ENCODE measurements at regions not wholly inside any gene's neighbourhood (a gene's known extent, or its start where the extent isn't known, plus 50 kb on each side); places are given as distances from the start of the nearest gene placed in this dataset.
"Not testable (repeated sequence)": the region's sequence is repeated elsewhere in the genome, so short reads cannot be mapped to it uniquely, and the experiment has no call there.

DNA sequence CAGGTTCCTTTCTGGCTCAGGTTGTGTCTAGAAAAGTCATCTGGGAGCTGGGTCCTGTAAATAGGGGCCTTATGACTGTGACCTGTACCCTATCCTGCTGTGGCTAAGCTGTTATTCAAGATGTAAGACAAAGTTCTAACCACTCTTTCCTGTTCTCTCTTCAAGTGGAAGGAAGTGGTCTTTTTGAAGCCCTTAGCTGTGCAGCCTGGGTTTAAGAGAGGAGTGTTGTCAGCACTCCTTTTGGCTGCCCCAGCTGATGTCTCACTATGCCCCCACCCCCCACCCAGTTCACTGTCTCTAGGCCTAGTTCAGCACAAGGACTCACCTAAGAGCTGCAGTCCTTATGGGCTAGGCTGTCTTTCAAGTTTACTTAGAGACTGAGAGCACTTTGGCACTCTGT, 1069.5 kb downstream of the FAM133A start:
- in situ Hi-C loops (cut with HindIII; ENCODE audit: low pct_ligation_motif_present, low pct_unique_long_range_greater_than_20kb, low sequenced_read_pairs), result no loop called here
- DNase-seq, result no peak

DNA sequence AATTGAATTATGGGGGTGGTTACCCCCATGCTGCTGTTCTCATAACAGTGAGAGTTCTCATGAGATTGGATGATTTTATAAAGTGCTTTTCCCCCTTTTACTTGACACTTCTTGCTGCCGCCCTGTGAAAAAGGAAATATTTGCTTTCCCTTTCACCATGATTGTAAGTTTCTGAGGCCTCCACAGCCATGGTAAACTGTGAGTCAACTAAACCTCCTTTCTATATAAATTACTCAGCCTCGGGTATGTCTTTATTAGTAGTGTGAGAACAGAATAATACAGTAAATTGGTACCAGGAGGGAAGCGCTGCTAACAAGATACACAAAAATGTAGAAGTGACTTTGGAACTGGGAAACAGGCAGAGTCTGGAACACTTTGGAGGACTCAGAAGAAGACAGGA, 1070.8 kb downstream of the FAM133A start:
- in situ Hi-C loops (cut with HindIII; ENCODE audit: low pct_ligation_motif_present, low pct_unique_long_range_greater_than_20kb, low sequenced_read_pairs), result no loop called here
- no peak for DNase-seq

DNA sequence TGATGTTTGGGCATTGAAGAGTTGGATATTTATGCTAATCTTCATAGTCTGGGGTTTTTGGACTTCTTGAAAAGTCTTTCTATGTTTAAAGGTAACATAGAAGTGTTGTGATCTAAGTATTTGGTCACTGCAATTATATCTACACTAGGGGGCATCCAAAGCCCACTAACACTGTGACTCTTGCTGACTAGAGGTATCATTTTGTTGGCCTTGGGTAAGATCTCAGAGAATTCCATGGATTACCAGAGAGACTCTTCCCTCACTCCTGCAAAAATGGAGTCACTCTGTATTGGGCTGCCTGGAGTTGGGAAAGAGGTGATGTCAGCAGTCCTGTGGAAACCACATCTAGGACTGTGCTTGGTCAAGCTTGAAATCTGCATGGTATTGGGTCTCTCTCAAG, 1077.6 kb downstream of the FAM133A start:
- no peak for DNase-seq
- in situ Hi-C loops (cut with HindIII; ENCODE audit: low pct_ligation_motif_present, low pct_unique_long_range_greater_than_20kb, low sequenced_read_pairs), result no loop called here

DNA sequence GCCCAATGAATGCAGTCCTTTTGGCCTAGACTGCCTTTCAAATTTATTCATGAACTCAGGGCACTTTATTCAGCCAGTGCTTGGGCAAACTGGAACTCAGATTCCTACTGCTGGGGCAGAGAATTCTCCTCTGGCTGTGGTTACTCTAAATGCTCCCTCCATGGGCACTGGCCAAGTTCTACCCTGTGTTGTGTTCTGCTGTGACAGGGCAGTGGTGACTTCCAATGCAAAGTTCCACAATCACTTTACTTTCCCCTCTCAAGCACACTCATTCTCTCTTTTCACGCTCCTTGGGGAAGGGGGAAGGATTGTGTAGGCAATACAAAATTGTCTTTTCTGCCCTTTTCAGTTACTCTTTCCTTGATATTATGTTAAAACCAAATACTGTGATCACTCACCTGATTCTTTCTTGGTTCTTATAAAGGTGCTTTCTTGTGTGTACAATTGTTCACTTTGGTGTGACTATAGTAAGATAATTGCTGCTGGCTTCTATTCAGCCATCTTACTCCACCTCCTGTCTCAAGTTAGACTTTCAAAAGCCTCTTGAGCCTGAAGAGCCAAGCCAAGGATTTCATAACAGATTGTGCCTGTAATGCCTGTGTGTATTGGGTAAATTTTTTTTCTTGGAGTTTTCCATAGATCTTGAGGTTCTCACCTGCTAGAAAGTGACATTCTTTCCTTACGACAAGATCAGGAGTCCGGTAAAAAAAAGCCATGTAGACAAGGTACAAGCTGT, 1078.6 kb downstream of the FAM133A start:
- in situ Hi-C loops (cut with HindIII; ENCODE audit: low pct_ligation_motif_present, low pct_unique_long_range_greater_than_20kb, low sequenced_read_pairs), result no loop called here

DNA sequence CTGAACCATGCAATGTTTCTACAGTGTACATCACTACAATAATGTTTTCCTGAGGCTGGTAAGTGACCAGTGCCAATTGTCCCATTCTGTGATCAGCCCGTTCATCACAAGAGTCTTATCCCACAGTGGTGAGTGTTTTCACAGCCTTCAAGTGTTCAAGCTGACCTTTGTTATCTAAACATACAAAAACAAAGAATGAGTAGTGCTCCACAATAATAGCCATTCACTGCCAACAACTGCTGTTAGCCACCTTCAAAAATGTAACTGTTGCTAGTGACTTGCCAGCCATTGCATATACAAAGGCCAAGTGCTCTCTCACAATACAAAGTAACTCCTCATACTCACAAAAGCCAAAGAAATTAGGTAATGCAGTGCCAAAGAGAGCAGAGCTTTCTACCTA, 1084.1 kb downstream of the FAM133A start:
- in situ Hi-C loops (cut with HindIII; ENCODE audit: low pct_ligation_motif_present, low pct_unique_long_range_greater_than_20kb, low sequenced_read_pairs), result no loop called here
- DNase-seq, result no peak

More for the DNA sequence above, 1078.6 kb downstream of the FAM133A start:
- DNase-seq, result no peak

DNA sequence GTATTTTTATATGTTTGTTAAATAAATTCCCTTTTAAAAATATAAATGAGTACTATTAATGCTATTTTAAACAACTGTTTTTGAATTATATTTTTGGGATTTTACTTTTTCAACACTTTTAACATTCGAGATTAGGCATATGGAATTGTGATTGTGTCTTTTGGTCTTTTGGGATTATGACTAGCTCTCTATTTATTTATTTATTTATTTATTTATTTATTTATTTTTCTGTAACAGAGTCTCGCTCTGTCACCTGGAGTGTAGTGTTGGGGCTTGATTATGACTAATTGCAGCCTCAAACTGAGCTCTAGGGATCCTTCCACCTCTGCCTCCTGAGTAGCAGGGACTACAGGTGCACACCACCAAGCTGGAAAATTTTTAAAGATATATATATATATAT, 1101.6 kb downstream of the FAM133A start:
- DNase-seq, result no peak
- in situ Hi-C loops (cut with HindIII; ENCODE audit: low pct_ligation_motif_present, low pct_unique_long_range_greater_than_20kb, low sequenced_read_pairs), result no loop called here

DNA sequence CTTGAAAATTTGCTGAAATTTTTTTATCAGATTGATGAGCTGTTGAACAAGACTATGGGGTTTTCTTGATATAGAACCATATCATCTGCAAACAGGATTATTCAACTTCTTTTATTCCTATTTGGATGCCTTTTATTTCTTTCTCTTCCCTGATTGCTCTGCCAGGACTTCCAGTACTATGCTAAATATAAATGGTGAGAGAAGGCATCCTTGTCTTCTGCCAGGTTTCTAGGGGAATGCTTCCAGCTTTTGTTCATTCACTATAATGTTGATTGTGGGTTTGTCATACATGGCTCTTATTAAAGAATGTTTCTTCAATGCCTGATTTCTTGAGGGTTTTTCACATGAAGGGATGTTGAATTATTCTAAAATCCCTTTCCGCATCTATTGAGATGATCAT, 1139.5 kb downstream of the FAM133A start:
- no peak for DNase-seq
- in situ Hi-C loops (cut with HindIII; ENCODE audit: low pct_ligation_motif_present, low pct_unique_long_range_greater_than_20kb, low sequenced_read_pairs), result no loop called here

DNA sequence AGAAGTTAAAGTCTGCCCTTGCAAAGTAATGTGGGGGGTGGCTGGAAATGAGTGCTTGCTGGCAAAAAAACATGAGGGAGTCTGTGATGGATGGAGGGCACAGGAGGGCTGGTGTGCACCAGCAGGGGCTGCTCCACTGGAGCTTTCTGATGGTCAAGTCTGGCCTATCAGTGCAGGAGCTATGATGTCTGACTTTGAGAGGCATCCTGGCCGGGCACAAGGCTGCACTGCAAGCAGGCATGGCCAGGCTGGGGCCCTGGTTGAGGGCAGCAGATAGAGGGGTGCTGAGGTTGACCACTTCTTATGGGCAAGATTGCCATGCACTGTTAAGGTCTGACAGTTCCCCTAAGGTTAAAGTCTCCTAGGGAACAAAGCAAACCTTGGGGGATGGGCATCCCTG, 1140.2 kb downstream of the FAM133A start:
- DNase-seq, result no peak
- in situ Hi-C loops (cut with HindIII; ENCODE audit: low pct_ligation_motif_present, low pct_unique_long_range_greater_than_20kb, low sequenced_read_pairs), result no loop called here

DNA sequence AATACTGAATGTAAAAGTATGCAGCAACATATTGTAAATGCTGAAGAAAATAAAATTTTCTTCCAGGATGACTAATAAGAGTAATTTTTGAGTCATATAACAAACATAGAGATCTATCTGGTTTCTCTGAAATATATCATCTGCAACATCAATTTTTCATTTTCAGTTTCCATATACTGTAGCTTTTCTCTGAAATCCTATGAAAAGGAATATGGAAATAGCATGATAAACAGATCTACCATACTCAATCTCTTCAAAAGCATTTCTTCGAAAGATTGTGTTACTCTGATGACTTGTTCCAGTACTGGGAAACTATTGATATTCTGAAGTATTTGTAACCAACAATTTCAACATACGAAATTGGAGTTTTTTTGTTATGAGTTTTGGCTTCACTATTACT, 1156.7 kb downstream of the FAM133A start:
- DNase-seq, result no peak
- in situ Hi-C loops (cut with HindIII; ENCODE audit: low pct_ligation_motif_present, low pct_unique_long_range_greater_than_20kb, low sequenced_read_pairs), result no loop called here

DNA sequence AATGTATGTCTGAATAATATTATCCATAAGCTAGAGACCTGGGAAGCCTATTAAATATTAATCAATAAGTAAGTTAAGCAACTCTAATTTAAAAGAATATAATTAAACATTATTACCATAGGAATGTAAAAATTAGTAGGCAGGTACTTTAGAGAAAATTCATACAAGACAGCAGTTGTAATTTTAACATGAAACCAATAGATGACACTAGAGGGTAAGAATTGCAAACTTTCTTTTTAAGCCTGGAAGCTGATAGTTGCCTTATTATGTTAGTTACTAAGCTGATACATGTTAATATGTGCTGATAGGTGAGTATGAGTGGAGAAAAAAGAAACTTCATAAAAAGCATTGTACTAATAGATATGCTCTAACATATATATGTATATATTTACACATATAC, 1157.4 kb downstream of the FAM133A start:
- DNase-seq, result peak; percentile 7

DNA sequence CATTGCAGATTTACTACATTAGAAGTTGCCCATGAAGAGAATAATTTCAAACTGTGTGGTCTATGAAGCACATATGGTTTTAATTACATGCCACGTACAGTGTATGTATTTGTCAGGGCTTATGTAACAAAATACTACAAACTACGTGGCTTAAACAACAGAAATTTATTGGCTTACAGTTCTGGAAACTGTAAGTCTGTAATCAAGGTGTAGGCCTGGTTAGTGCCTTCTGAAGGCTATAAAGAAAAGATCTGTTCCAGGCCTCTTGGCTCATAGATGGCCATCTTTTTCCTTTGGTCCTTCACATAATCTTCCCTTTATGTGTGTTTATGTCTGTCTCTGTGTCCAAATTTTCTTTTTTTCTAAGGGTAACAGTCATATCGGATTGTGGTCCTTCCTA, 1160.2 kb downstream of the FAM133A start:
- in situ Hi-C loops (cut with HindIII; ENCODE audit: low pct_ligation_motif_present, low pct_unique_long_range_greater_than_20kb, low sequenced_read_pairs), result no loop called here
- DNase-seq, result no peak

More for the DNA sequence above, 1157.4 kb downstream of the FAM133A start:
- in situ Hi-C loops (cut with HindIII; ENCODE audit: low pct_ligation_motif_present, low pct_unique_long_range_greater_than_20kb, low sequenced_read_pairs), result no loop called here

DNA sequence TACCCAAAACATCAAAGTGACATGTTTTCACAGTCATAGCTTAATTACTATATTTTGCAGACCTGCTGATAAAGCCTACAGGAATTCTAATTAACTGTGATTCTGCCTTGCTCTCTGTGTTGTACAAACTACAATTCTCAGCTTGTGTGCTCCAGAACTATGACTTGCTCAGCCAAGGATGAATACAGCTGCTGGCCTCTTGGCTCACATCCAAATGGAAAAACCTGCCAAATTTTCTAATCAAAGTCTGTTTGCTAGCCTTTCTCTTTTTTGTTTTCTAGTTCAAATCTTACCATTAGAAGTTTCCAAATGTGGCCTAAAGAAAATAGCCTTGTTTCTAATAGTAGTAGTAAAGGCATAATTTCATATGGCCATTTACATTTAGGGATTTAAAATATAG, 1176.8 kb downstream of the FAM133A start:
- in situ Hi-C loops (cut with HindIII; ENCODE audit: low pct_ligation_motif_present, low pct_unique_long_range_greater_than_20kb, low sequenced_read_pairs), result no loop called here
- DNase-seq, result no peak

DNA sequence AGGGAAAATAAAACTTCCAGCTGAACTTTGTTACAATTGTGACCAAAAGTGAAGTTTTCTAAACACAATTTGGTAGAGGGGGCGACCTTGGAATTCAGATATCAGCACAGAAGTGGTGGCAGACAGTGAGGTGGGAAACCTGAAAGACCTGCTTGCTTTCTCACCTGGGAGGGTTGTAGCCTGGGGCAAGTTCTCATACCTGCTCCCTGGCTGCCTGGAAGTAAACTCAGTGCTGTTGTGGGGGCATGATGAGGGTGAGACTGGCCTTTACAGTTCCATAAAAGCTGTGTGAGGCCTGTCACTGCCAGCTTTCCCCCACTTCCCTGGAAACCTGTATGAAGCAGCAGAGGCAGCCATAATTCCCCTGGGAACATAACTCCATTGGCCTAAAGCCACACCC, 1180.2 kb downstream of the FAM133A start:
- in situ Hi-C loops (cut with HindIII; ENCODE audit: low pct_ligation_motif_present, low pct_unique_long_range_greater_than_20kb, low sequenced_read_pairs), result no loop called here

DNA sequence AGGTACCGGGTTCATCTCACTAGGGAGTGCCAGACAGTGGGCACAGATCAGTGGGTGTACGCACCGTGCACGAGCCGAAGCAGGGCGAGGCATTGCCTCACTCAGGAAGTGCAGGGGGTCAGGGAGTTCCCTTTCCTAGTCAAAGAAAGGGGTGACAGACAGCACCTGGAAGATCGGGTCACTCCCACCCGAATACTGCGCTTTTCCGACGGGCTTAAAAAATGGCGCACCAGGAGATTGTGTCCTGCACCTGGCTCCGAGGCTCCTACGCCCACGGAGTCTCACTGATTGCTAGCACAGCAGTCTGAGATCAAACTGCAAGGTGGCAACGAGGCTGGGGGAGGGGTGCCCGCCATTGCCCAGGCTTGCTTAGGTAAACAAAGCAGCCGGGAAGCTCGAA, 1188.5 kb downstream of the FAM133A start:
- in situ Hi-C loops (cut with HindIII; ENCODE audit: low pct_ligation_motif_present, low pct_unique_long_range_greater_than_20kb, low sequenced_read_pairs); DNase-seq: not testable (repeated sequence)

More for the DNA sequence above, 1180.2 kb downstream of the FAM133A start:
- DNase-seq, result no peak

DNA sequence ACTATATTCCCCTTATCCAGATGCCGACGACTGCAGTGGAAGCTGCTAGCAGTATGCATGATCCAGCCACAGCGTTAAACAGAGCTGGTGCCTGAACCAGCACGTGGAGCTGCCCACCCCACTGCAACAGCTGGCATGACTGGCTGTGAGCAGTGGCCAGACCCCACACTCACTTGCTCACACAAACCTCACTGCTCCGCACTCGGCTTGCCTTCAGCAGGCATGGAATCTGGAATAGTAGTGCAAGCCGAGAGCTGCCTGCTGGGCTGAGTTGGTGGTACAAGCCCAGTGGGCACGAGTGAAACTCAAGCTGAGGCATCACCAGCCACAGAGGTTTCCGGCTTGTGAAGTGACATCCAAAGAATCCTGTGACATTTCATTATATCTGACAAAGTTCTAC, 1197.6 kb downstream of the FAM133A start:
- in situ Hi-C loops (cut with HindIII; ENCODE audit: low pct_ligation_motif_present, low pct_unique_long_range_greater_than_20kb, low sequenced_read_pairs), result no loop called here
- no peak for DNase-seq

DNA sequence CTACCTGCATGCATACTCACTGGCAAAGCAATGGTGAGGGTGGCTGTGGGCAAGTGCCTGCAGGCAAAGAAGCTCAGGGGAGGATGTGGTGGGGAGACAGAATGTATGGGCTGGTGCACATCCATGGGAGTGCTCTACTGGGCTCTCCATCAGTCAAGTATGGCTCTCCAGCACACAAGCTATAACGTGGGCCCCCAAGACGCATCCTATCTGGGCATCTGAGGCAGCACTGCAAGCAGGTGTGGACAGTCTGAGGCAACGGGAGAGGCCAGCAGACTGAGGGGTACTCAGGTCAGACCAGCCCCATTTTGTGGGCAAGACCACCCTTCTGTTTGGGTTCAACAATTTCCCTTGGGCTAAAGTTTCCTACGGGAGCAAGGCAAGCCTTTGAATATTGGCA, 1227.8 kb downstream of the FAM133A start:
- DNase-seq, result no peak
- in situ Hi-C loops (cut with HindIII; ENCODE audit: low pct_ligation_motif_present, low pct_unique_long_range_greater_than_20kb, low sequenced_read_pairs), result no loop called here

DNA sequence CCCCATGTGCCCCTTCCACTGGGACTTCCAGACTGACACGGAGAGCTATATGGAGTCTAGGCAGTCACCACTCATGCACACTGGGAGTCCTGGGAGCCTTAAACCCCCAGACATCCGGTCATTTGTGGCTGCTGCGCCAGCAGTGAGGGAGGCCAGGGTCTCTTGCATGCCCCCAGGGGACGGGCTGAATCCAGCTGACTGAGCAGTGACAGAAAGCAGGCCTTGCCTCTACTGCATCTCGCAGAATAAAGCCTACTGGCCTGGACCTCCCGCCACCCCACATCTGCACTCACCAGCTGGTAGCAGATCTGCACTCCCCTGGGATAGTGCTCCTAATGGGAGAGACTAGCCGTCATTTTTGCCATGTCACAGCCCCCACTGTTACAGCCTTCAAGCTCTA, 1234.2 kb downstream of the FAM133A start:
- DNase-seq, result no peak

DNA sequence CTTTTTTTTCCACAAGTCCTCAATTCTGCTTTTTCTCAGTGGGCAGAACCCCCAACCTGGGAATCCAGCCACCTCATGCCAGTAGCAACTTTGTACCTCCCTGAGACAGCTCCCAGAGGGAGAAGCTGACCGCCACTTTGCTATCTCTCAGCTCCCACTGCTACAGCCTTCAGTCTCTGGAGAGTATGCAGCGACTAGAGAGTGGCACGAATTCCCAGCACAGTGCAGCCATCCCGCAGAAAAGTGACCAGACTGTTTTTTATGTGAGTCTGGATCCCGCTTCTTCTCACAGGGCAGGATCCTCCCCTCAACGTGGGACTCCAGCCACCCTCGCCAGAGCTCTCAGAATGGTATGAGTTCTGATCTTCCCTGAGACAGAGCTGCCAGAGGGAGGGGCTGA, 1234.6 kb downstream of the FAM133A start:
- no peak for DNase-seq
- in situ Hi-C loops (cut with HindIII; ENCODE audit: low pct_ligation_motif_present, low pct_unique_long_range_greater_than_20kb, low sequenced_read_pairs), result no loop called here

More for the DNA sequence above, 1234.2 kb downstream of the FAM133A start:
- in situ Hi-C loops (cut with HindIII; ENCODE audit: low pct_ligation_motif_present, low pct_unique_long_range_greater_than_20kb, low sequenced_read_pairs), result no loop called here

DNA sequence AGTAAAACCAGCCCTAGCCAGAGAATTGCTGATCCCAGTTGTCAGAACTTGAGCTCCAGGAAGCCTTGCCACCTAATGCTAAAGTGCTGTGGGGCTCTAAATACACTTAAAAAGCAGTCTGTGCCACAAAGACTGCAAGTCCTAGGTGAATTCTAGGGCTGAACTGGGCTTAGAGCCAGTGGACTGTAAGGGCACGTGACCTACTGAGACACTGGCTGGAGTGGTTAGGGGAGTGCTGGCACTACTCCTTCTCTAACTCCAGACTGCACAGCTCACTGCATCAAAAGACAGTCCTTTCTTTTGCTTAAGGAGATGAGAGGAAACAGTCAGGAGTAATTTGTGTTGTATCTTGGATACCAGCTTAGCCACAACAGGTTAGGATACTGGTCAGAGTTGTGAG, 1240.2 kb downstream of the FAM133A start:
- DNase-seq, result no peak
- in situ Hi-C loops (cut with HindIII; ENCODE audit: low pct_ligation_motif_present, low pct_unique_long_range_greater_than_20kb, low sequenced_read_pairs), result no loop called here

DNA sequence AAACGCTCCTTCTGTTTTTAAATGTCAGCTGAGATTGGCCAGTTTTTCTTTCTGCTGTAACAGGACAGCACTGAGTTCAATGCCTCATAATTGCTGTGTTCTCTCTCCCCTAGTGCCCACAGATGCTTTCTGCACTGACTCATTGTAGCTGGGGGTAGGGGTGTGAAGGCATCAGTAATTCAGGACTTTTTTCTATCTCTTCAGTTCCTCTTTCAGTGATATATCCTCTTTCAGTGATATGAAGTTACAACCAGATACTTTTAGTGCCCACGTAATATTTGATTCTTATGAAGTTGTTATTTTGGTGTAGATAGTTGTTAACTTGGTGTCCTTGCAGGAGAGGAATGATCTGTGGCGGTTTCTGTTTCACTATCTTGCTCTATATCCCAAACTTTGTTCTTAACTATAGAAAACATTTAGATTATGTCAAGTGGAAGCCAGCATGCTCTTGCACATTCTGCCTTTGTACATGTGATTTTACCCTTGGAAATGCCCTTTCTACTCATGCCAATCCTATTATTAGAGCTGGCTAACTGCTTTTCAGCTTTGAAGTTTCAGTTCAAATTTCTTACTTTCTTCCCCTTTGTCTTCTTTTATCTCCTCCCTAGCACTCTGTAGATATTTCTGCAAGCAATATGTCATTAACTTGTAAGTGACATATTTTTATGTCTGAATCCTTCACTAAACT, 1258.4 kb downstream of the FAM133A start:
- in situ Hi-C loops (cut with HindIII; ENCODE audit: low pct_ligation_motif_present, low pct_unique_long_range_greater_than_20kb, low sequenced_read_pairs), result no loop called here
- no peak for DNase-seq
